ENCODE measurements at regions not wholly inside any gene's neighbourhood (a gene's known extent, or its start where the extent isn't known, plus 50 kb on each side); places are given as distances from the start of the nearest gene placed in this dataset.

DNA sequence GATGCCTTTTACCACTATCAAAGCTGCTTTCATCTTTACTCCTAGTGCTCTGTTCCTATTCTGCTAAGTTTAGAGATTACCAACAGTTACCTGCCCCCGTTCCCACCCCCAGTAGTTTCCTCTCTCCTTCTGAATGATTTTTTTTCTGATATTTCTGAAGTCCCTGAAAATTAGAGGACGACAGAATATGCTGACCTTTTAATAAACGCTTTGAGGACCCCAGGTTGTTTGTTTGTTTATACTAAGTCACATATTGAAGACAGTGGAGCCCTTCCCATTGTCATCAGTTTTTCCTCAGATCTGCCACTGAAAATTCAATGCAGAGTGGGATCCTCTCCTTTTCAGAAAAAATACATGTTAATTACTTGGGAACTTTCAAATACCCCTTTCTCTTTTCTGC is 1039.3 kb upstream of the AGA start:
- no CpG with 5 or more reads among the region's 3 CpGs for WGBS (ENCODE audit: insufficient coverage)
- no peak for DNase-seq
- no peaks in the 10 kb centered on the region for H3K36me3 ChIP-seq (ENCODE audit: control insufficient read depth, insufficient read depth, low read length)
- H3K27ac ChIP-seq (ENCODE audit: low read length), result no peak overlapping the region
- no peak overlapping the region for H3K4me3 ChIP-seq (ENCODE audit: low read length)
- H3K27me3 ChIP-seq (ENCODE audit: control insufficient read depth, insufficient read depth, low read length), result no peaks in the 10 kb centered on the region
- no peaks in the 10 kb centered on the region for H3K9me3 ChIP-seq (replicated peaks; ENCODE audit: control insufficient read depth, low read depth, low read length)
- no peaks in the 10 kb centered on the region for H3K4me1 ChIP-seq (ENCODE audit: control insufficient read depth, insufficient read depth, low read length)

DNA sequence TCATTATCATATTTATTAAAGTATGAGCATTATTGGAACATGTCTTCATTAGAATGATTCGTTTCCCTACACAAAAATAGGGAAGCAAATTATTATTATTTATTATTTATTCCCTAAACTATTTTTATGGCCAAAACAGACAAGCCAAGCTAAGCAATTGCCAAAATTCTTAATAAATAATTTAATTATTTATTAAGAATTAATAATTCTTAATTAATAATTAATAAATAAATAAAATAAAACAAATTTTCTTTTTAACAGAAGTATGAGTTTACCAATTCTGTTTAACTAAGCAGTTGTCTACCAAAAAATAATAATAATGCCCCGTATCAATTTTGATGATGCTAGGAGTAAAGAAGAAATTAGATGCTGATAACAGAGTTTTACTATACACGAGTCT is 1080.8 kb upstream of the AGA start:
- Histone ChIP-seq H3K27me3 (ENCODE audit: control insufficient read depth, insufficient read depth, low read length) (no peaks in the 10 kb centered on the region), H3K4me1 (ENCODE audit: control insufficient read depth, insufficient read depth, low read length) (no peaks in the 10 kb centered on the region), H3K9me3 (replicated peaks; ENCODE audit: control insufficient read depth, low read depth, low read length) (no peaks in the 10 kb centered on the region), H3K27ac (ENCODE audit: low read length) (no peak overlapping the region), H3K36me3 (ENCODE audit: control insufficient read depth, insufficient read depth, low read length) (no peaks in the 10 kb centered on the region), H3K4me3 (ENCODE audit: low read length) (no peak overlapping the region)
- WGBS (ENCODE audit: insufficient coverage), result no CpG with 5 or more reads among the region's 3 CpGs
- no peak for DNase-seq

- DNase-seq, result no peak
- H3K9me3 ChIP-seq (replicated peaks; ENCODE audit: control insufficient read depth, low read depth, low read length), result no peaks in the 10 kb centered on the region
- H3K27ac ChIP-seq (ENCODE audit: low read length), result no peak overlapping the region
- no peak overlapping the region for H3K4me3 ChIP-seq (ENCODE audit: low read length)
- H3K36me3 ChIP-seq (ENCODE audit: control insufficient read depth, insufficient read depth, low read length), result no peaks in the 10 kb centered on the region
- H3K4me1 ChIP-seq (ENCODE audit: control insufficient read depth, insufficient read depth, low read length), result no peaks in the 10 kb centered on the region
- no peaks in the 10 kb centered on the region for H3K27me3 ChIP-seq (ENCODE audit: control insufficient read depth, insufficient read depth, low read length)
- WGBS (ENCODE audit: insufficient coverage), result no CpG with 5 or more reads among the region's 3 CpGs
Observed at GRCh38 chr4:178535939-178536579, 1093.8 kb upstream of the AGA start.

GRCh38 chr4:178553201-178553600 is 1111.0 kb upstream of the AGA start:
- WGBS (ENCODE audit: insufficient coverage), result no CpG with 5 or more reads among the region's 1 CpG
- H3K27me3 ChIP-seq (ENCODE audit: control insufficient read depth, insufficient read depth, low read length), result no peaks in the 10 kb centered on the region
- no peaks in the 10 kb centered on the region for H3K9me3 ChIP-seq (replicated peaks; ENCODE audit: control insufficient read depth, low read depth, low read length)
- H3K36me3 ChIP-seq (ENCODE audit: control insufficient read depth, insufficient read depth, low read length), result no peaks in the 10 kb centered on the region
- H3K27ac ChIP-seq (ENCODE audit: low read length), result no peak overlapping the region
- DNase-seq, result no peak
- H3K4me3 ChIP-seq (ENCODE audit: low read length), result no peak overlapping the region
- no peaks in the 10 kb centered on the region for H3K4me1 ChIP-seq (ENCODE audit: control insufficient read depth, insufficient read depth, low read length)

DNA sequence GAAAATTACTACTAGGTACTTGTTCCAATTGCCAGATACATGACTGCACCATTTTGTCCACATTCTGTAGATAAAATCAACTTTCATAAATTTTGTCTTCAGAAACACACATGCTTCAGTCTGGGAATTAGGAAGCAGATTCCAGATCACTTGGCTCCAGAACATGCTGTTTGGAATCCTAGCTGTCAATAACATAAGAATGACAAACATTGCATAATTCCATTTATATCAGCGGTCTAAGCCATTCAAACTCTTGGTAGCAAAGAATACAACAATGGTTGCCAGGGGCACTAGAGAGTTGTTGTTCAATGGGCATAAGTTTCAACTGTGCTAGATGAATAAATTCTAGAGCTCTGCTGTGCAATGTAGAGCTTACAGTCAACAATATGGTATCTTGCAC is 1112.1 kb upstream of the AGA start:
- 80% methylated on average over 1 of the region's 1 CpG for WGBS (ENCODE audit: insufficient coverage)
- no peak for DNase-seq
- Histone ChIP-seq H3K4me3 (ENCODE audit: low read length) (no peak overlapping the region), H3K27ac (ENCODE audit: low read length) (no peak overlapping the region), H3K36me3 (ENCODE audit: control insufficient read depth, insufficient read depth, low read length) (no peaks in the 10 kb centered on the region), H3K4me1 (ENCODE audit: control insufficient read depth, insufficient read depth, low read length) (no peaks in the 10 kb centered on the region), H3K9me3 (replicated peaks; ENCODE audit: control insufficient read depth, low read depth, low read length) (no peaks in the 10 kb centered on the region), H3K27me3 (ENCODE audit: control insufficient read depth, insufficient read depth, low read length) (no peaks in the 10 kb centered on the region)

- no peak overlapping the region for H3K4me3 ChIP-seq (ENCODE audit: low read length)
- no peaks in the 10 kb centered on the region for H3K4me1 ChIP-seq (ENCODE audit: control insufficient read depth, insufficient read depth, low read length)
- no peak for DNase-seq
- no peaks in the 10 kb centered on the region for H3K36me3 ChIP-seq (ENCODE audit: control insufficient read depth, insufficient read depth, low read length)
- no CpG with 5 or more reads among the region's 2 CpGs for WGBS (ENCODE audit: insufficient coverage)
- H3K9me3 ChIP-seq (replicated peaks; ENCODE audit: control insufficient read depth, low read depth, low read length), result no peaks in the 10 kb centered on the region
- no peak overlapping the region for H3K27ac ChIP-seq (ENCODE audit: low read length)
- H3K27me3 ChIP-seq (ENCODE audit: control insufficient read depth, insufficient read depth, low read length), result no peaks in the 10 kb centered on the region
Observed at GRCh38 chr4:178556796-178557195, 1114.6 kb upstream of the AGA start.

- WGBS (ENCODE audit: insufficient coverage), result 100% methylated on average over 1 of the region's 7 CpGs
- no peak for DNase-seq
Observed at GRCh38 chr4:178577933-178578332, 1135.7 kb upstream of the AGA start.

GRCh38 chr4:178595500-178596138 is 1153.4 kb upstream of the AGA start:
- no CpG with 5 or more reads among the region's 6 CpGs for WGBS (ENCODE audit: insufficient coverage)
- no peaks in the 10 kb centered on the region for H3K27me3 ChIP-seq (ENCODE audit: control insufficient read depth, insufficient read depth, low read length)
- no peak overlapping the region for H3K27ac ChIP-seq (ENCODE audit: low read length)
- no peaks in the 10 kb centered on the region for H3K36me3 ChIP-seq (ENCODE audit: control insufficient read depth, insufficient read depth, low read length)
- no peaks in the 10 kb centered on the region for H3K4me1 ChIP-seq (ENCODE audit: control insufficient read depth, insufficient read depth, low read length)
- DNase-seq, result no peak
- peaks cover 6% of the 10 kb centered on the region for H3K9me3 ChIP-seq (replicated peaks; ENCODE audit: control insufficient read depth, low read depth, low read length)
- H3K4me3 ChIP-seq (ENCODE audit: low read length), result no peak overlapping the region

More at GRCh38 chr4:178577933-178578332, 1135.7 kb upstream of the AGA start:
- H3K4me1 ChIP-seq (ENCODE audit: control insufficient read depth, insufficient read depth, low read length), result no peaks in the 10 kb centered on the region
- no peaks in the 10 kb centered on the region for H3K27me3 ChIP-seq (ENCODE audit: control insufficient read depth, insufficient read depth, low read length)
- no peak overlapping the region for H3K4me3 ChIP-seq (ENCODE audit: low read length)
- H3K9me3 ChIP-seq (replicated peaks; ENCODE audit: control insufficient read depth, low read depth, low read length), result no peaks in the 10 kb centered on the region
- H3K36me3 ChIP-seq (ENCODE audit: control insufficient read depth, insufficient read depth, low read length), result no peaks in the 10 kb centered on the region
- no peak overlapping the region for H3K27ac ChIP-seq (ENCODE audit: low read length)

GRCh38 chr4:178598672-178599071 is 1156.4 kb upstream of the AGA start:
- no peaks in the 10 kb centered on the region for H3K4me1 ChIP-seq (ENCODE audit: control insufficient read depth, insufficient read depth, low read length)
- H3K36me3 ChIP-seq (ENCODE audit: control insufficient read depth, insufficient read depth, low read length), result no peaks in the 10 kb centered on the region
- no peak overlapping the region for H3K4me3 ChIP-seq (ENCODE audit: low read length)
- no peaks in the 10 kb centered on the region for H3K27me3 ChIP-seq (ENCODE audit: control insufficient read depth, insufficient read depth, low read length)
- no CpG with 5 or more reads among the region's 1 CpG for WGBS (ENCODE audit: insufficient coverage)
- H3K9me3 ChIP-seq (replicated peaks; ENCODE audit: control insufficient read depth, low read depth, low read length), result peaks cover 6% of the 10 kb centered on the region
- no peak for DNase-seq
- no peak overlapping the region for H3K27ac ChIP-seq (ENCODE audit: low read length)

DNA sequence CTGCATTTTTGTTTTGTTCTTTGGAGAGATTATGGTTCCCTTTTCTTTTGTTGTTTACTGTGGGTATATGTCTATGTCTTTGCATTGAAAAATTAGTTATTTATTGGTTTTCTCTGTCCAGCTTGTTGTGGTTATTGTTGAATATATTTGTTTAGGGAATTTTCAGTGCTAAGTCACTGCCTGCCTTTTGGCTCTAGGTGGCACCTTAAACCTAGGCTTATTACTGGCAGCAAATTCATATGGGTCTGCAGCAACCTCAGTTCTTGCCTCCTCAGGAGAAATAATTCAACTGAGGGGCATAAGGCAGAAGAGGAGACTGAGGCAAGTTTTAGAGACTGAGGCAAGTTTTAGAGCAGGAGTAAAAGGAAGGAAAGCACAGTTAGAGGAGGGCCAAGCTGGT is 1157.3 kb upstream of the AGA start:
- Histone ChIP-seq H3K27me3 (ENCODE audit: control insufficient read depth, insufficient read depth, low read length) (no peaks in the 10 kb centered on the region), H3K27ac (ENCODE audit: low read length) (no peak overlapping the region), H3K36me3 (ENCODE audit: control insufficient read depth, insufficient read depth, low read length) (no peaks in the 10 kb centered on the region), H3K4me3 (ENCODE audit: low read length) (no peak overlapping the region), H3K4me1 (ENCODE audit: control insufficient read depth, insufficient read depth, low read length) (no peaks in the 10 kb centered on the region), H3K9me3 (replicated peaks; ENCODE audit: control insufficient read depth, low read depth, low read length) (peaks cover 6% of the 10 kb centered on the region)
- no peak for DNase-seq

DNA sequence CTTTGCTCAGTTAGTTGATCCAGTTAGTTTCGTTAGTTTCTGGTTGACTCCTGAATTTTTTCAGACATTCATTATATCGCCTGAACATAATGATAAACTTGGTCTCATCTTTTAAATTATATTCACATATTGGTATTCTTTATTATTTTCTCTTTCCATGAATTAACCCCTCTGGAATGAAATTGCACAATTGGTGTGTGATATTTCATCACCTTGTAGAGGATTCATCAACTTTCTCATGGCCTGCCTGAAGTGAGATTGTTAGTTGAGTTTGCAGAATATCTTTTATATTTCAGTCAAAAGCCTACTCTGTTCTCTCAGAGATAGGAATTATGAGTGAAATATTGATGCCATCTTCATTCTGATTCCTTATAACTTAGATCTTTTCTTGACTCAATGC is 1160.6 kb upstream of the AGA start:
- H3K4me3 ChIP-seq (ENCODE audit: low read length), result no peak overlapping the region
- no CpG with 5 or more reads among the region's 2 CpGs for WGBS (ENCODE audit: insufficient coverage)
- peaks cover 6% of the 10 kb centered on the region for H3K9me3 ChIP-seq (replicated peaks; ENCODE audit: control insufficient read depth, low read depth, low read length)

More for the DNA sequence above, 1160.6 kb upstream of the AGA start:
- no peak for DNase-seq
- Histone ChIP-seq H3K36me3 (ENCODE audit: control insufficient read depth, insufficient read depth, low read length) (no peaks in the 10 kb centered on the region), H3K27me3 (ENCODE audit: control insufficient read depth, insufficient read depth, low read length) (no peaks in the 10 kb centered on the region), H3K4me1 (ENCODE audit: control insufficient read depth, insufficient read depth, low read length) (no peaks in the 10 kb centered on the region), H3K27ac (ENCODE audit: low read length) (no peak overlapping the region)

Data from muscle of leg (tissue), 3 donors.